ENCODE measurements at regions not wholly inside any gene's neighbourhood (a gene's known extent, or its start where the extent isn't known, plus 50 kb on each side); places are given as distances from the start of the nearest gene placed in this dataset.

- Histone ChIP-seq H3K36me3 (no peaks in the 10 kb centered on the region), H3K4me1 (no peaks in the 10 kb centered on the region), H3K27me3 (replicated peaks in 1 of 7) (no peaks in the 10 kb centered on the region), H3K9me3 (no peaks in the 10 kb centered on the region), H3K27ac (no peak overlapping the region), H3K4me3 (no peak overlapping the region)
- TF ChIP-seq POLR2AphosphoS5 (IDR thresholded peaks at IDR 0.05) (no peak), POLR2A (IDR thresholded peaks at IDR 0.05) (no peak)
- TF ChIP-seq, protein P1, sequence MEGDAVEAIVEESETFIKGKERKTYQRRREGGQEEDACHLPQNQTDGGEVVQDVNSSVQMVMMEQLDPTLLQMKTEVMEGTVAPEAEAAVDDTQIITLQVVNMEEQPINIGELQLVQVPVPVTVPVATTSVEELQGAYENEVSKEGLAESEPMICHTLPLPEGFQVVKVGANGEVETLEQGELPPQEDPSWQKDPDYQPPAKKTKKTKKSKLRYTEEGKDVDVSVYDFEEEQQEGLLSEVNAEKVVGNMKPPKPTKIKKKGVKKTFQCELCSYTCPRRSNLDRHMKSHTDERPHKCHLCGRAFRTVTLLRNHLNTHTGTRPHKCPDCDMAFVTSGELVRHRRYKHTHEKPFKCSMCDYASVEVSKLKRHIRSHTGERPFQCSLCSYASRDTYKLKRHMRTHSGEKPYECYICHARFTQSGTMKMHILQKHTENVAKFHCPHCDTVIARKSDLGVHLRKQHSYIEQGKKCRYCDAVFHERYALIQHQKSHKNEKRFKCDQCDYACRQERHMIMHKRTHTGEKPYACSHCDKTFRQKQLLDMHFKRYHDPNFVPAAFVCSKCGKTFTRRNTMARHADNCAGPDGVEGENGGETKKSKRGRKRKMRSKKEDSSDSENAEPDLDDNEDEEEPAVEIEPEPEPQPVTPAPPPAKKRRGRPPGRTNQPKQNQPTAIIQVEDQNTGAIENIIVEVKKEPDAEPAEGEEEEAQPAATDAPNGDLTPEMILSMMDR (IDR thresholded peaks at IDR 0.05 in 8 of 11, conservative IDR thresholded peaks at IDR 0.05 in 3 of 11) = no peak
- intact Hi-C loops (cut with DNase I; ENCODE audit: low total_unique reads) = no loop called here
- 90 to 99% (median 94%) methylated on average over 2 of the region's 2 CpGs for WGBS, 5 donors
- no peak for DNase-seq
These were observed 119.7 kb upstream of the PRSS58 start for GRCh38 chr7:142377567-142377966.

DNA sequence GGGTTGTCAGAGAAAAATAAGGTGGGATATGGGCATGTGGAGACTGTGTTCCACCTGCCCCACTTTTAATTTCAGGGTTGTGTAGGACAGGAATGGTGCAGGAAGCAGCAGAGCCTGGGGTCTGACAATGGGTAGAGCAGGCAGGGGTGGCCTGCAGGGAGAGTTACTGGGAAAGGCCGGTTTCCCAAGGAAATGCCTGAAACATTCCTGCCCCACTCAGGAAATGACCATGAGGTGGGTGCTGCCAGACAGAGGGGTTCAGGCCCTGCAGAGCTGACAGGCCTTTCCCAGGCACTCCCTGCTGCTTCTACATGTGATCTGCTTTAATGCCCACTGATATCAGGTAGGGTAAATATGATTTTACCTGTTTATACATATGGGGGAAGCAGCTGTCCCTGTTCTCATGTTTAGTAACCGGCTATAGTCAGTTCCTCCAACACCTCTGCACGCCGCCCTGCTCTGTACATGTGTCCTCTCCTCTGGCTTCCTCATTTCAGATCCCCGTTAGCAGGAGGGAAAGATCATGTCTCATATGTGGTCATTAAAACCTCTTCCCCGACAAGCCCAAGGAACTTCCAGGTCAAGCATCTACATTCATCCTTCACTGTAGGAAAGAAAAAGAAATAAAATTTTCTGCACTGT, 118.6 kb upstream of the PRSS58 start:
- Histone ChIP-seq H3K4me1 (no peaks in the 10 kb centered on the region), H3K9me3 (no peaks in the 10 kb centered on the region), H3K27ac (no peak overlapping the region), H3K27me3 (replicated peaks in 1 of 7) (peaks cover 0 to 5% (median 0%) of the 10 kb centered on the region in 7 donors), H3K4me3 (no peak overlapping the region), H3K36me3 (no peaks in the 10 kb centered on the region)
- intact Hi-C loops (cut with DNase I; ENCODE audit: low total_unique reads) = no loop called here
- DNase-seq = no peak
- WGBS, 5 donors = 17 to 34% (median 28%) methylated on average over 6 of the region's 6 CpGs
- TF ChIP-seq POLR2A (IDR thresholded peaks at IDR 0.05) = no peak
- TF ChIP-seq, protein P1 (IDR thresholded peaks at IDR 0.05 in 8 of 11, conservative IDR thresholded peaks at IDR 0.05 in 3 of 11) = no peak
- no peak for TF ChIP-seq POLR2AphosphoS5 (IDR thresholded peaks at IDR 0.05)

DNA sequence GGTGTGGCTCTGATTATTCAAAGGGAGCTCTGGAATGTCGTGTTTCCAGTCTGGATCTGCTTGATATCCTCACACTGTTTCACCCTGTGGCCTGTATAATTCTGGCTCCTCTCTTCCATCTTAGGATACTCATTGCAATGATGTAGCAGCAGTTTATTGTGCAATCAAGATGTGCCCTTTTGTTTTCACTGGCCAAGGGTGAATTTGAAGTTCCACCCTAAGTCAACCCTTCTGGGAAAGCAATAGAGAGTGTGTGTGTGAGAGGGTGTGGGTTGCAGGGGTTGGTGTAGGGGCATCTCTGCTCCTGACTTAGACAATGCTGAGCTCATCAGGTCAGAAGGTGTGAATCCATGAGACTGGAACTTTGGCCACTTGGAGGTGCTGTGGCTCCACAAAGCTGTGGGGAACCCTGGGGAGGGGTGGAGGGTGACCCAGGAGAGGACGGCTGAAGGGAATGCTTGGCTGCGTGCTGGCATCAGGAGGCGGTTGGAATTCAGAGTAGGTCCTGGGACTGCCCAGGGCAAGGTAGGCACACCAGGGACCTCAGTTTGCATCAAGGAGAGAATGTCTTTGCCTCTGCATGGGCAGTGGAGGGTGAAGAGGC, 118.0 kb upstream of the PRSS58 start:
- H3K4me1 ChIP-seq = no peaks in the 10 kb centered on the region
- no peaks in the 10 kb centered on the region for H3K9me3 ChIP-seq
- intact Hi-C loops (cut with DNase I; ENCODE audit: low total_unique reads) = no loop called here
- DNase-seq = no peak
- H3K27ac ChIP-seq = no peak overlapping the region
- WGBS, 5 donors = 49 to 66% (median 52%) methylated on average over 4 of the region's 4 CpGs
- no peak overlapping the region for H3K4me3 ChIP-seq
- H3K27me3 ChIP-seq (replicated peaks in 1 of 7) = peaks cover 0 to 5% (median 0%) of the 10 kb centered on the region in 7 donors
- no peaks in the 10 kb centered on the region for H3K36me3 ChIP-seq
- no peak for TF ChIP-seq POLR2AphosphoS5 (IDR thresholded peaks at IDR 0.05)
- TF ChIP-seq, protein P1 (IDR thresholded peaks at IDR 0.05 in 8 of 11, conservative IDR thresholded peaks at IDR 0.05 in 3 of 11) = no peak
- TF ChIP-seq POLR2A (IDR thresholded peaks at IDR 0.05) = no peak

DNA sequence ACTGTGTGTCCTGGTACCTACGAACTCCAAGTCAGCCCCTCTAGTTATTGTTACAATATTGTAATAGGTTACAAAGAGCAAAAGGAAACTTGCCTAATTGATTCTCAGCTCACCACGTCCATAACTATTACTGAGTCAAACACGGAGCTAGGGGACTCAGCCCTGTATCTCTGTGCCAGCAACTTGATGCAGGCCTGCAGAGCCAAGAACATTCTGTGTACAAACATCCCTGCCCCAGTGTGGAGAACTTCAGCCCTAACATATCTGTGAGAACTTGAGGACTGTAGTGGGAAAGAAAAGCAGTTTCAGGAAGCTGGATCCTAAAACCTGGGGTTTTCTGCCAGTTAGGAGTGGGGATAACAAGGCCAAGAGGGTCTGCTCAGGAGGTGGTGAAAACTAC, 114.9 kb upstream of the PRSS58 start:
- Histone ChIP-seq H3K4me3 (no peak overlapping the region), H3K27ac (no peak overlapping the region), H3K27me3 (replicated peaks in 1 of 7) (peaks cover 0 to 5% (median 0%) of the 10 kb centered on the region in 7 donors), H3K9me3 (peaks cover 0 to 19% (median 17%) of the 10 kb centered on the region in 8 donors), H3K36me3 (no peaks in the 10 kb centered on the region), H3K4me1 (no peaks in the 10 kb centered on the region)
- DNase-seq = no peak
- intact Hi-C loops (cut with DNase I; ENCODE audit: low total_unique reads) = no loop called here
- TF ChIP-seq POLR2AphosphoS5 (IDR thresholded peaks at IDR 0.05) = no peak
- no peak for TF ChIP-seq POLR2A (IDR thresholded peaks at IDR 0.05)
- TF ChIP-seq, protein P1 (IDR thresholded peaks at IDR 0.05 in 8 of 11, conservative IDR thresholded peaks at IDR 0.05 in 3 of 11) = no peak
- WGBS, 5 donors = 49 to 87% (median 68%) methylated on average over 3 of the region's 3 CpGs

Measured in spleen (tissue), 11 donors.